Natural killer cell treated with Interleukin-12 subunit alpha and Interleukin-12 subunit beta and Interleukin-15 and Interleukin-18, amount 100 ng/mL, for 72 hours (primary cell): ENCODE measurements at regions not wholly inside any gene's neighbourhood (a gene's known extent, or its start where the extent isn't known, plus 50 kb on each side); places are given as distances from the start of the nearest gene placed in this dataset.
"Not testable (repeated sequence)": the region's sequence is repeated elsewhere in the genome, so short reads cannot be mapped to it uniquely, and the experiment has no call there.

ENCODE experiments used
- ATAC-seq, 2 donors: fragments of 150-1000 bp; cut with Tn5 transposase in 1 of 2; sonication (Bioruptor Pico), chemical (Tn5 transposase) in 1 of 2; 2 replicates each; pipeline ENCODE4 v1.10.0; 2021
- DNase-seq: peaks from one replicate; pipeline ENCODE4 v3.0.0; 2022; ENCODE audit warnings: low spot score
- H3K27ac Mint-ChIP-seq, 2 donors: 1 replicate in 1 of 2; 2 replicates in 1 of 2; pipeline ENCODE4 v1.8.0; 2022; ENCODE audit warnings: mixed read lengths in 2 of 2, mild to moderate bottlenecking in 1 of 2, moderate library complexity in 1 of 2
- H3K27me3 Mint-ChIP-seq, 2 donors: 1 replicate in 1 of 2; 2 replicates in 1 of 2; pipeline ENCODE4 v1.8.0; 2022; ENCODE audit warnings: mixed read lengths in 2 of 2
- H3K36me3 Mint-ChIP-seq: one replicate; pipeline ENCODE4 v1.8.0; 2022; ENCODE audit warnings: mixed read lengths
- H3K4me1 Mint-ChIP-seq, 2 donors: 1 replicate in 1 of 2; 2 replicates in 1 of 2; pipeline ENCODE4 v1.8.0; 2022; ENCODE audit warnings: low read depth in 2 of 2, mixed read lengths in 2 of 2, mild to moderate bottlenecking in 1 of 2
- H3K4me3 Mint-ChIP-seq: one replicate; pipeline ENCODE4 v1.8.0; 2022; ENCODE audit warnings: mixed read lengths
- H3K9me3 Mint-ChIP-seq: 2 replicates; pipeline ENCODE4 v1.8.0; 2022; ENCODE audit warnings: mixed read lengths

- Mint-ChIP-seq H3K27ac (no peak overlapping the region), H3K27me3 (no peaks in the 10 kb centered on the region), H3K4me3 (no peak overlapping the region), H3K4me1 (no peaks in the 10 kb centered on the region), H3K36me3 (no peaks in the 10 kb centered on the region), H3K9me3 (no peaks in the 10 kb centered on the region)
- ATAC-seq, result no peak
- DNase-seq, result no peak
Observed at GRCh38 chr3:22666736-22667135, 536.4 kb upstream of the UBE2E2 start.

GRCh38 chr3:22671848-22672247 lies 531.3 kb upstream of the UBE2E2 start:
- Mint-ChIP-seq H3K4me3 (no peak overlapping the region), H3K27ac (no peak overlapping the region), H3K9me3 (no peaks in the 10 kb centered on the region), H3K36me3 (no peaks in the 10 kb centered on the region), H3K4me1 (no peaks in the 10 kb centered on the region), H3K27me3 (no peaks in the 10 kb centered on the region)
- ATAC-seq (no peak), DNase-seq (no peak)

GRCh38 chr3:22684739-22685138 lies 518.4 kb upstream of the UBE2E2 start:
- Mint-ChIP-seq H3K4me3 (no peak overlapping the region), H3K36me3 (peaks cover 5% of the 10 kb centered on the region), H3K27me3 (no peaks in the 10 kb centered on the region), H3K4me1 (no peaks in the 10 kb centered on the region), H3K9me3 (peaks cover 14% of the 10 kb centered on the region), H3K27ac (no peak overlapping the region)
- DNase-seq, result no peak
- no peak for ATAC-seq

- H3K27ac Mint-ChIP-seq, result no peak overlapping the region
- peaks cover 5% of the 10 kb centered on the region for H3K36me3 Mint-ChIP-seq
- no peak for ATAC-seq
- no peaks in the 10 kb centered on the region for H3K27me3 Mint-ChIP-seq
- peaks cover 10% of the 10 kb centered on the region for H3K9me3 Mint-ChIP-seq
- no peak for DNase-seq
- no peaks in the 10 kb centered on the region for H3K4me1 Mint-ChIP-seq
- no peak overlapping the region for H3K4me3 Mint-ChIP-seq
Observed at GRCh38 chr3:22685597-22685996, 517.5 kb upstream of the UBE2E2 start.

DNA sequence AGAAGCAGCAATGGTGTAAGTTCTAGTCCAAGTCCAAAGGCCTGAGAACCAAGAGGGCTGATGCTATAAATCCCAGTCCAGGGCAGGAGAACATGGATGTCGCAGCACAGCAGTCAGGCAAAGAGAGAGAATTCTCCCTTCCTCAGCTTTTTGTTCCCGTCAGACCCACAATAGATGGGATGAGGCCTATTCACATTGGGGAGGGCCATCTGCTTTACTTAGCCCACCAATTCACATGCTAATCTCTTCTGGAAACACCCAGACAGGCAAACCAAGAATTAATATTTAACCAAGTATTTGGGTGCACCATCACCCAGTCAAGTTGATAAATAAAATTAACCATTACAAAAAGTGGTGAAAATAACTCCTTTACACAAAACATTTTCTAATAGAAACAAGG lies 511.7 kb upstream of the UBE2E2 start:
- DNase-seq (no peak), ATAC-seq (no peak)
- H3K36me3 Mint-ChIP-seq, result peaks cover 5% of the 10 kb centered on the region
- H3K27me3 Mint-ChIP-seq, result no peaks in the 10 kb centered on the region
- no peaks in the 10 kb centered on the region for H3K4me1 Mint-ChIP-seq
- H3K9me3 Mint-ChIP-seq, result peaks cover 5% of the 10 kb centered on the region
- H3K4me3 Mint-ChIP-seq, result no peak overlapping the region
- H3K27ac Mint-ChIP-seq, result no peak overlapping the region

DNA sequence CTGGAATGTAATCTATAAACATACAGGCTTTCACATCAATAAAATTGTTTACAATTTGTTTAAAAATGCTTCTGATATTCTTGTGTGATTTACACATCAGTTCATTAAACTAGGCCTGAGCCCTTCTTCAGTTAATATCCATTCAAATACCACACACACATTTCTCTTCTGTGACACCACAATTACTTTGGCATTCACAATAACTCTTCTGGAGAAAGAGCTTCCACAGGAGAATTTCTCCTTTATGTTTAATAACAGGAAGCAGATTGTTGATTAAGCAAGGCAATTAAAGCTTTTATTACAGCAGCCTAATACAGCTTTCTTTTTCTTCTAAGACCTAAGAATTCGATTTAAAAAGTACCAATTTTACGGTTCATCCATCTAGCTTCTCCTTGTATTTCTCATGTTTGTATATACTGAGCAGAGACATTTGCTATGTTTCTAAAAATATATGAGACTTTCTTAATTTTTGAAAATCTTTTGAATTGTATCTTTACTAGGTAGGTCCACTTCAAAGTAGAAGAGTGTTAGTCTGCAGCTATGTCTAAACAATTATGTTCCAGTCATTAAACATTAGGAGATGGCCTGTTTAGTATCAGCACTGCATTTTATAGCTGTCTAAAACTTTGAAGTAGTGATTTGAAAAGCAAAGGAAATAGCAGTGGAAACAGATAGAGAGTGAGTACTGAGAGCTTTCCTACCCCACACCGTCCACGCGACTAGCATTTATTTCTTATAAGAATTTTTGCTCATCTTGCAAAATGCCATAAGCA lies 511.1 kb upstream of the UBE2E2 start:
- Mint-ChIP-seq H3K4me3 (no peak overlapping the region), H3K9me3 (peaks cover 5% of the 10 kb centered on the region), H3K4me1 (no peaks in the 10 kb centered on the region), H3K36me3 (peaks cover under 1% of the 10 kb centered on the region), H3K27ac (no peak overlapping the region), H3K27me3 (no peaks in the 10 kb centered on the region)
- DNase-seq (no peak), ATAC-seq (no peak)

DNA sequence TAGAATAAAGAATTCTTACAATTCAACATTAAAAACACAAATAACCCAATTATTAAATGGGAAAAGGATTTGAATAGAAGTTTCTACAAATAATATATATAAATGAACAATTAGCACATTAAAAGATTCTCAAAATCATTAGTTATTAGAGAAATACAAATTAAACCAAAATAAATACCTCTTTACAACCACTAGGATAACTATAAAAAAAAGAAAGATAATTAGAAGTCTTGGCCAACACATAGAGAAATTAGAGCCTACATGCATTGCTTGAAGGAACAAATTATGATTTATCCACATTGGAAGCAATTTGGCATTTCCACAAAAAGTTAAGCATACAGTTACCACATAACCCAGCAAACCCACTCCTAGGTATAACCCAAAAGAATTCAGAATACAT lies 502.3 kb upstream of the UBE2E2 start:
- H3K27ac Mint-ChIP-seq, result no peak overlapping the region
- ATAC-seq (no peak), DNase-seq (no peak)
- H3K9me3 Mint-ChIP-seq, result peaks cover 4% of the 10 kb centered on the region
- H3K36me3 Mint-ChIP-seq, result no peaks in the 10 kb centered on the region
- H3K4me3 Mint-ChIP-seq, result no peak overlapping the region
- no peaks in the 10 kb centered on the region for H3K4me1 Mint-ChIP-seq
- H3K27me3 Mint-ChIP-seq, result no peaks in the 10 kb centered on the region

- H3K4me3 Mint-ChIP-seq, result no peak overlapping the region
- no peak for DNase-seq
- ATAC-seq, result no peak
- no peaks in the 10 kb centered on the region for H3K36me3 Mint-ChIP-seq
- no peak overlapping the region for H3K27ac Mint-ChIP-seq
- H3K27me3 Mint-ChIP-seq, result no peaks in the 10 kb centered on the region
- peaks cover 10% of the 10 kb centered on the region for H3K9me3 Mint-ChIP-seq
- H3K4me1 Mint-ChIP-seq, result no peaks in the 10 kb centered on the region
Observed at GRCh38 chr3:22704166-22704565, 499.0 kb upstream of the UBE2E2 start.

DNA sequence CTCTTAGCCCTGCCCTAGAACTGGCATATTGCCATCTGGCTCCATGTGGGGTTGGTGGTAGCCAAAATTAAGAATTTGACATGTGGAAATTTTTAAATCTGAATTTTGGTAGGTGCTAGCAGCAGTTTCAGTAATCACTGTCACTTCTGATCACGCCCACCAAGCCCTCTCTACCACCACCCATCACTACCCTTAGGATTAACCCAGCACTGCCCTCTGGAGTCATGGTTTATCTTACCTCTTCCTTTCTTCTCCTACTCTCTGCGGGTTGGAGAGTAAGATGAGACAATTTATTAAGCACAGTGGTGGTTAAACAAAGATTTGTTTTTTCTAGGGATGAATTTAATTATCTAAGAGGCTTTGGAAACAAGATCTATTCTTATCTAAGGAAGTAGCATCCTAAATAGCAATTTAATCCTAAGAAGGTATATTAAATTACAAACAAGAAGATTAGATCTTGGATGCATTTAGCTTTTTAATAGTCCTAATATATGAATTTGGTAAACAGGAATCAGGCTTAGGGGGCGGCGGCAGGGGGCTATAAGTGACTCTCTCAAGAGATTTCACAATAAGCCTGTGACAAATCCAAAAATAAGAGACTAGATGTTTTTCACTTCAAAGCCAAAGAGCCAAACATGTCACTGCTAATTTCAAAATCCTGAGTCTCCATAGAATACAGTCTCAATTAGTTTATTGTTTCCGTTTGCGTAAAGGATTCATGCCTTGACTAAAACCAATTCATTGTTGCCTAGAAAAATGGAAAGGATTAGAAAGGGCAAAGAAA lies 498.4 kb upstream of the UBE2E2 start:
- H3K4me1 Mint-ChIP-seq, result no peaks in the 10 kb centered on the region
- H3K36me3 Mint-ChIP-seq, result peaks cover 4% of the 10 kb centered on the region
- ATAC-seq (no peak), DNase-seq (no peak)
- peaks cover 15% of the 10 kb centered on the region for H3K9me3 Mint-ChIP-seq
- H3K27ac Mint-ChIP-seq, result no peak overlapping the region
- H3K27me3 Mint-ChIP-seq, result no peaks in the 10 kb centered on the region
- H3K4me3 Mint-ChIP-seq, result no peak overlapping the region

- H3K4me3 Mint-ChIP-seq, H3K27me3 Mint-ChIP-seq, ATAC-seq, DNase-seq, H3K4me1 Mint-ChIP-seq, H3K27ac Mint-ChIP-seq: not testable (repeated sequence)
- peaks cover 21% of the 10 kb centered on the region for H3K9me3 Mint-ChIP-seq
- H3K36me3 Mint-ChIP-seq, result peaks cover 11% of the 10 kb centered on the region
Observed at GRCh38 chr3:22706922-22707321, 496.2 kb upstream of the UBE2E2 start.

- Mint-ChIP-seq H3K36me3 (peaks cover 11% of the 10 kb centered on the region), H3K27ac (no peak overlapping the region), H3K4me1 (no peaks in the 10 kb centered on the region), H3K9me3 (peaks cover 14% of the 10 kb centered on the region), H3K27me3 (no peaks in the 10 kb centered on the region), H3K4me3 (no peak overlapping the region)
- DNase-seq (no peak), ATAC-seq (no peak)
Observed at GRCh38 chr3:22713936-22714335, 489.2 kb upstream of the UBE2E2 start.

DNA sequence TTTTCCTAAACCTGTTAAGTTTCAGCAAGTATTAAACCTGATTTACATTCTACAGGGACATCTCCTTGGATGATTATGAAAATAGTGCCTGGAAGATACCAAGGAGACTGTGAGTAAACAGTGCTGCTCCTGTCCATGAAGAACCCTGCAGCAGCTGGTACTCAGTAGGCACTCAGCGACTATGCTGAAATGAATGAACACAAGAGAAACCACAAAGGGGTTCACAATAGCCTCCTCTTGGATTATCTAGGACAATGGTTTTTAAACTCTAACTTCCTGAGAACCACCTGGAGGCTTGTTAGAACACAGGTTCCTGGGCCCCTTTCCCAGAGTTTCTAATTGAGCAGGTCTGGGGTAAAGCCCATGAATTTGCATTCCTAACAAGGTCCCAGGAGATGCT lies 488.4 kb upstream of the UBE2E2 start:
- no peak for ATAC-seq
- H3K4me1 Mint-ChIP-seq, result no peaks in the 10 kb centered on the region
- H3K36me3 Mint-ChIP-seq, result peaks cover 7% of the 10 kb centered on the region
- peaks cover 10% of the 10 kb centered on the region for H3K9me3 Mint-ChIP-seq
- DNase-seq, result no peak
- H3K27ac Mint-ChIP-seq, result no peak overlapping the region
- H3K4me3 Mint-ChIP-seq, result no peak overlapping the region
- no peaks in the 10 kb centered on the region for H3K27me3 Mint-ChIP-seq

DNA sequence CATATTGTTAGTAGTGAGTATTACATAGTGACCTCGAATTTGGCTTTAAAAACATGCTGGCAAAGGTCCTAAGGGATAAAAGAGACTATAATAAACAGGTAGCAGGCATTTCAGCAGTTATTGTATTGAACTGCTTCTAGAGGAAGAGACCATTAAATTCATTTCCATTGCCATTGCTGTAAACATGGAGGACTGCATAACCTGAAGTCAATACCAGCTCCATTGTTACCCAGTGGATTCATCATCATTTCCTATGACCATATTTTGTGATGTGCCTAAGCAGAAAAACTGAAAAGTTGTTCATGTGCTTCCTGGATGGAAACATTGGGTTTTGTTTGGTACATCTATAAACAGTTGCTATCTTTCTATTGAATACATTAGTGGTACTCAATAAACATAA lies 482.5 kb upstream of the UBE2E2 start:
- H3K9me3 Mint-ChIP-seq, result peaks cover 4% of the 10 kb centered on the region
- no peaks in the 10 kb centered on the region for H3K27me3 Mint-ChIP-seq
- no peak overlapping the region for H3K4me3 Mint-ChIP-seq
- no peak for DNase-seq
- no peaks in the 10 kb centered on the region for H3K4me1 Mint-ChIP-seq
- no peak for ATAC-seq
- no peak overlapping the region for H3K27ac Mint-ChIP-seq
- H3K36me3 Mint-ChIP-seq, result no peaks in the 10 kb centered on the region

DNA sequence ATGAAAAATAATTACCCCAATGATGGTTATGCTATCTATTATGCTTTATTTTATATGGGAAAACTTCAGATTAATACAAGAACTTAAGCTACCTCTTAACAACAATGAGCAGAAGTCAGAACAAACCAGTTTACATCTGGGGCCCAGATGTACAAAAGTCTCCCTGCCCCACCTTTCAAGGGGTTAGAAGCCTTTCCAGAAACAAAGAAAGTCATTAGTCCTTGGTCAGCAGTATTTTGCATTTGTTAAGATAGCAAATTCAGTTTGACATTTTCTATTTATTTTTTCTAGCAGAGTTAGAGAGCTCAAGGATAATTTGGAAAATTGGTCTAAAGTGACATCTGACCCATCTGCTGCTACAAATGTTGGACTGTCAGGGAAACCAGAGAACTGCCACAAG lies 478.7 kb upstream of the UBE2E2 start:
- H3K4me3 Mint-ChIP-seq, result no peak overlapping the region
- H3K27me3 Mint-ChIP-seq, result no peaks in the 10 kb centered on the region
- no peaks in the 10 kb centered on the region for H3K36me3 Mint-ChIP-seq
- no peak for DNase-seq
- H3K4me1 Mint-ChIP-seq, result no peaks in the 10 kb centered on the region
- peaks cover 3% of the 10 kb centered on the region for H3K9me3 Mint-ChIP-seq
- no peak overlapping the region for H3K27ac Mint-ChIP-seq
- ATAC-seq, result no peak
